ENCODE measurements at regions not wholly inside any gene's neighbourhood (a gene's known extent, or its start where the extent isn't known, plus 50 kb on each side); places are given as distances from the start of the nearest gene placed in this dataset.

DNA sequence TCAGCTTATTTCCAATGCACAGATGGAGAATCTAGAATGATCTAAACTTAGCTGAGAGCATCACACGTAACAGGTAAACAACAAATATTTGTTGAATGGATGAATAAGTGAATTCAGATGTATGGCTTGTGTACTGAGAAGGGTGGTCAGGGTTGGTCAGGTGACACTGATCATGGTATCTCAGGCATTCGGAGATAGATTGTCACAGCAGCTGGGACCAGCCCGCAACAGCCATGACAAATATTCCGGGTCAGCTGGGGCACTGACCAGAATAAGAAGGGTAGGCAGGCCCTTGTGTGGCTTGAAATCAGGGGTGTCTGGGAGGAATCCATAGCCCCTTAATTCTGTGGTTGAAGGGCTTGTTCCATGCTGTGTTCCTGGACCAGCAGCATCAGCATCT is 159.4 kb upstream of the ARX start:
- intact Hi-C loops (cut with DNase I), result no loop called here

DNA sequence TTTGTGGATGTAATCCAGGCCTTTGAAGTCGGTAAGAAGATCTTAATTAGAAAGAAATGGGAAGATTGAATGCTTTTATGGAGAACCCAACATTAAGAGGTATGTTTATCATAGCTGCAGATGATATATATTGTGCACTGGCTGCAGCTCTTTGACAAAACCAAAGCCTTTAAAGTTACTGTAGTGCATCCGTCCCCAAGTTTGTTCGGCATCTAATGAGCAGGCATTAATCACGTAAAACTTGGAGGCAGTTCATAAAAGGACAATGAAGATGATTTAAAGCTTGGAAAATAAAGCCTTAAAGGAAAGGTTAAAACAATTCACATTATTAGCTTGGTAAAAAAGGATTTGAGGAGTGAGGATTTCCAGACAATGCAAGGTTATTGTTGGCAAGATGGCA is 150.8 kb upstream of the ARX start:
- TF ChIP-seq, protein P1, sequence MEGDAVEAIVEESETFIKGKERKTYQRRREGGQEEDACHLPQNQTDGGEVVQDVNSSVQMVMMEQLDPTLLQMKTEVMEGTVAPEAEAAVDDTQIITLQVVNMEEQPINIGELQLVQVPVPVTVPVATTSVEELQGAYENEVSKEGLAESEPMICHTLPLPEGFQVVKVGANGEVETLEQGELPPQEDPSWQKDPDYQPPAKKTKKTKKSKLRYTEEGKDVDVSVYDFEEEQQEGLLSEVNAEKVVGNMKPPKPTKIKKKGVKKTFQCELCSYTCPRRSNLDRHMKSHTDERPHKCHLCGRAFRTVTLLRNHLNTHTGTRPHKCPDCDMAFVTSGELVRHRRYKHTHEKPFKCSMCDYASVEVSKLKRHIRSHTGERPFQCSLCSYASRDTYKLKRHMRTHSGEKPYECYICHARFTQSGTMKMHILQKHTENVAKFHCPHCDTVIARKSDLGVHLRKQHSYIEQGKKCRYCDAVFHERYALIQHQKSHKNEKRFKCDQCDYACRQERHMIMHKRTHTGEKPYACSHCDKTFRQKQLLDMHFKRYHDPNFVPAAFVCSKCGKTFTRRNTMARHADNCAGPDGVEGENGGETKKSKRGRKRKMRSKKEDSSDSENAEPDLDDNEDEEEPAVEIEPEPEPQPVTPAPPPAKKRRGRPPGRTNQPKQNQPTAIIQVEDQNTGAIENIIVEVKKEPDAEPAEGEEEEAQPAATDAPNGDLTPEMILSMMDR (IDR thresholded peaks at IDR 0.05), result no peak
- TF ChIP-seq POLR2A (IDR thresholded peaks at IDR 0.05), result no peak
- Histone ChIP-seq H3K4me3 (no peak overlapping the region), H3K36me3 (no peaks in the 10 kb centered on the region), H3K27ac (no peak overlapping the region), H3K4me1 (no peaks in the 10 kb centered on the region), H3K9me3 (no peaks in the 10 kb centered on the region), H3K27me3 (no peaks in the 10 kb centered on the region)
- intact Hi-C loops (cut with DNase I), result no loop called here
- WGBS, 2 donors, result 52 to 62% methylated on average over 4 of the region's 4 CpGs
- no peak for DNase-seq

More for the DNA sequence above, 159.4 kb upstream of the ARX start:
- WGBS, 2 donors, result 81 to 90% methylated on average over 2 to 3 of the region's 4 CpGs
- no peaks in the 10 kb centered on the region for H3K4me1 ChIP-seq
- H3K36me3 ChIP-seq, result no peaks in the 10 kb centered on the region
- TF ChIP-seq, protein P1 (IDR thresholded peaks at IDR 0.05), result no peak
- TF ChIP-seq POLR2A (IDR thresholded peaks at IDR 0.05), result no peak
- no peak for DNase-seq
- no peak overlapping the region for H3K27ac ChIP-seq
- H3K4me3 ChIP-seq, result no peak overlapping the region
- no peaks in the 10 kb centered on the region for H3K27me3 ChIP-seq
- H3K9me3 ChIP-seq, result no peaks in the 10 kb centered on the region

DNA sequence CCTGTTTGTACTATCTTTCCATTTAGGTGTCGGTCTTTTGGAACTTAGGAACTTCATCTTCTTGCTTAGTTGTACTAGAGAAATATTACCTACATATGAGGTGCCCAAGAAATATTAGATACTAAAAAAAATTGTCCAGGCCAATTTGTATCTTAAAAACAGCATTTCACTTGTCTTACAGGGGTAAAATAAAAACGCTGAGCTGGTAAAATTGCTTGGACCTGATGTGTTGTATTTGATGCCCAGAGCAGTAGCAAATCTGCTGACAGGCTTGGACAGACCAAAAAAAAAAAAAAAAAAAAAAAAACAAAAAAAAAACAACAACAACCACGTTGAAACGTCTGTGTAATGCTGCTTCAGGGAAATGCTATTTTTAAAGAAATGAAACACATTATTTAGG is 150.4 kb upstream of the ARX start:
- DNase-seq, result no peak
- H3K4me1 ChIP-seq, result no peaks in the 10 kb centered on the region
- no peaks in the 10 kb centered on the region for H3K27me3 ChIP-seq
- 31 to 77% methylated on average over 4 of the region's 4 CpGs for WGBS, 2 donors
- no peak overlapping the region for H3K27ac ChIP-seq
- no peaks in the 10 kb centered on the region for H3K36me3 ChIP-seq
- TF ChIP-seq, protein P1 (IDR thresholded peaks at IDR 0.05), result no peak
- TF ChIP-seq POLR2A (IDR thresholded peaks at IDR 0.05), result no peak
- intact Hi-C loops (cut with DNase I), result no loop called here
- no peaks in the 10 kb centered on the region for H3K9me3 ChIP-seq
- no peak overlapping the region for H3K4me3 ChIP-seq

DNA sequence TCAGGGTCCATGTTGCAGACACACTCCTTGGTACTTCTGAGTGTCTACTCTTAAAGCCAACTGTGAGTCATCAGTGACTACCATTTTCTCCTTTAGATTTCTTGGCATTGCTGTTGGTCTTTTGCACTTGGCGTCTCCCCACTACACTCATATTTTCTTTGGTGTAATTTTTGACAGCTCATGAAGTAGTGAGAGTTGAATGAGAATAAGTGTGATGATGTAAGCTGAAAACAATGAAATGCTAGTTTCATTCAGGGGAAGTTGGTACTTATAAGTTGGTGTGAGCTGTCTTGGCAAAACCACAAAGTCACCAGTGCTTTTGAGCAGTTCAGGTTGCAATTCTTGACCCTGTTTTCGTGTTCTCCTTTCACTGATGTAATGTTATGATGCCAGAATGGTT is 142.9 kb upstream of the ARX start:
- TF ChIP-seq, protein P1 (IDR thresholded peaks at IDR 0.05), result no peak
- no peak for TF ChIP-seq POLR2A (IDR thresholded peaks at IDR 0.05)
- intact Hi-C loops (cut with DNase I), result no loop called here
- 17 to 30% methylated on average over 2 of the region's 2 CpGs for WGBS, 2 donors
- Histone ChIP-seq H3K9me3 (no peaks in the 10 kb centered on the region), H3K27ac (no peak overlapping the region), H3K36me3 (no peaks in the 10 kb centered on the region), H3K4me3 (no peak overlapping the region), H3K27me3 (no peaks in the 10 kb centered on the region), H3K4me1 (no peaks in the 10 kb centered on the region)
- no peak for DNase-seq

DNA sequence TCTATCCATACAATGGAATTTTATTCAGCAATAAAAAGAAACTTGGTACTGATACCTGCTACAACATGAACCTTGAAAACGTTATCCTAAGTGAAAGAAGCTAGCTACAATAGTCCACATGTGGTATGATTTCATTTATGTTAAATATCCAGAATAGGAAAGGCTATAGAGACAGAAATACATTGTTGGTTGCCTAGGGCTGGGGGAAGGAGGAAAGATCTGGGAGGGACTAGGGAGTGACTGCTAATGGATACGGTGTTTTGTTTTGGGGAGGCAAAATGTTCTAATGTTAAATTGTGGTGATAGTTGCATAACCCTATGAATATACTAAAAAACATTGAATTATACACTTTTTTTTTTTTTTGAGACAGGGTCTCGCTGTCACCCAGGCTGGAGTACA is 141.1 kb upstream of the ARX start:
- intact Hi-C loops (cut with DNase I), result no loop called here
- TF ChIP-seq, protein P1 (IDR thresholded peaks at IDR 0.05), result no peak
- TF ChIP-seq POLR2A (IDR thresholded peaks at IDR 0.05), result no peak
- H3K36me3 ChIP-seq, result no peaks in the 10 kb centered on the region
- H3K27ac ChIP-seq, result no peak overlapping the region
- no peaks in the 10 kb centered on the region for H3K27me3 ChIP-seq
- no peak overlapping the region for H3K4me3 ChIP-seq
- H3K9me3 ChIP-seq, result no peaks in the 10 kb centered on the region
- 62 to 73% methylated on average over 3 of the region's 3 CpGs for WGBS, 2 donors
- no peak for DNase-seq
- no peaks in the 10 kb centered on the region for H3K4me1 ChIP-seq
